ENCODE measurements at regions not wholly inside any gene's neighbourhood (a gene's known extent, or its start where the extent isn't known, plus 50 kb on each side); places are given as distances from the start of the nearest gene placed in this dataset.

DNA sequence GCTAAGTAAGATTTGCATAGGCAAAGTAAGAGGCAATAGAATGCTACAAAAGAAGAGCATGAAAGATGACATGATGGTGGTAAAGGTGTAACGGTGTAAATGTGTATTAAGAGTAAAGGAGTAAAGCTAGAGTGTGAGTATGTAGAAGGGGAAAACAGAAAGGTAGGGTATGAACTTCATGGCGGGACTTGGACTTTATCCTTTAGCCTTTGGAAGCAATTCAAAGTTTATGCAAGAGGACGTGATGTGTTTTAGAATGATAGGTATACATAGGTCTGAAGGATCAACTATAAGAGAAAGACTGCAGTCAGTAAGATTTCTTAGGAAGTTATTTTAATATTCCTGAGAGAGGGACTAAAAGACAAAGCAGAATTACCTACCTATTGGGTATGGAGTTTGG, 358.0 kb upstream of the FAT3 start:
- TF ChIP-seq RAD21 (IDR thresholded peaks at IDR 0.05; ENCODE audit: low read depth) (no peak), TEAD4 (IDR thresholded peaks at IDR 0.05) (no peak), ZBTB7A (IDR thresholded peaks at IDR 0.05; ENCODE audit: low read depth) (no peak), TCF12 (IDR thresholded peaks at IDR 0.05; ENCODE audit: low read depth) (no peak), EGR1 (IDR thresholded peaks at IDR 0.05) (no peak), YY1 (IDR thresholded peaks at IDR 0.05; ENCODE audit: low read depth) (no peak)
- TF ChIP-seq, protein P1, sequence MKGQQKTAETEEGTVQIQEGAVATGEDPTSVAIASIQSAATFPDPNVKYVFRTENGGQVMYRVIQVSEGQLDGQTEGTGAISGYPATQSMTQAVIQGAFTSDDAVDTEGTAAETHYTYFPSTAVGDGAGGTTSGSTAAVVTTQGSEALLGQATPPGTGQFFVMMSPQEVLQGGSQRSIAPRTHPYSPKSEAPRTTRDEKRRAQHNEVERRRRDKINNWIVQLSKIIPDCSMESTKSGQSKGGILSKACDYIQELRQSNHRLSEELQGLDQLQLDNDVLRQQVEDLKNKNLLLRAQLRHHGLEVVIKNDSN (IDR thresholded peaks at IDR 0.05) = no peak

DNA sequence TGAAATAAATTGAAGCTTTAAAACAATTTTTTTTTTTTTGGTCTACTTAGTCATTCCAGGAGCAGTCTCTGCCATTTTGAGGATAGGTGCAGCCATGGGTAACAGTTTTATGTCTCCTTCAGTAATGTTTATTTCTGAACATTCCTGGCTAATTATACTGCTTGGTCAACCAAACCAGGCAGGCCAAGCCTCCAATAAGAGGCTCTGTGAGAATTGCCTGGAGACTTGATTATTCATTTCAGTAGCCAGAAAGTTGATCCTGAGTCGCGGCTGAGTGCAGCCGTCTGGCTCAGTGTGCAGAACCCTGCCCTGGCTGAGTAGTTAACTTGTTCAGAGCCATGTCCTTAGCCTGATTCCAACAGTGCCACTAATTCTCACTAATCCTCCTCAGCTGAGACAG, 364.0 kb upstream of the FAT3 start:
- no peak for TF ChIP-seq TAF1 (IDR thresholded peaks at IDR 0.05; ENCODE audit: low read depth)
- TF ChIP-seq, protein P2, sequence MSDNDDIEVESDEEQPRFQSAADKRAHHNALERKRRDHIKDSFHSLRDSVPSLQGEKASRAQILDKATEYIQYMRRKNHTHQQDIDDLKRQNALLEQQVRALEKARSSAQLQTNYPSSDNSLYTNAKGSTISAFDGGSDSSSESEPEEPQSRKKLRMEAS (IDR thresholded peaks at IDR 0.05) = no peak
- no peak for TF ChIP-seq TCF12 (IDR thresholded peaks at IDR 0.05; ENCODE audit: low read depth)
- TF ChIP-seq ZBTB7A (IDR thresholded peaks at IDR 0.05; ENCODE audit: low read depth) = no peak
- TF ChIP-seq NFIC (IDR thresholded peaks at IDR 0.05) = no peak
- TF ChIP-seq REST (IDR thresholded peaks at IDR 0.05; ENCODE audit: low read depth) = no peak
- TF ChIP-seq YY1 (IDR thresholded peaks at IDR 0.05; ENCODE audit: low read depth) = no peak
- no peak for TF ChIP-seq FOXM1 (IDR thresholded peaks at IDR 0.05; ENCODE audit: borderline replicate concordance, low read depth)
- no peak for TF ChIP-seq CREB1 (IDR thresholded peaks at IDR 0.05; ENCODE audit: low read depth)
- no peak for TF ChIP-seq CEBPB (IDR thresholded peaks at IDR 0.05)
- no peak for TF ChIP-seq EP300 (IDR thresholded peaks at IDR 0.05; ENCODE audit: borderline replicate concordance)
- TF ChIP-seq, protein P1 (IDR thresholded peaks at IDR 0.05) = no peak
- no peak for TF ChIP-seq EGR1 (IDR thresholded peaks at IDR 0.05)
- no peak for TF ChIP-seq RAD21 (IDR thresholded peaks at IDR 0.05; ENCODE audit: low read depth)
- TF ChIP-seq TEAD4 (IDR thresholded peaks at IDR 0.05) = no peak

GRCh38 chr11:91859666-91860065, 365.0 kb upstream of the FAT3 start:
- no peak for TF ChIP-seq ZBTB7A (IDR thresholded peaks at IDR 0.05; ENCODE audit: low read depth)
- TF ChIP-seq TAF1 (IDR thresholded peaks at IDR 0.05; ENCODE audit: low read depth) = no peak
- TF ChIP-seq RAD21 (IDR thresholded peaks at IDR 0.05; ENCODE audit: low read depth) = no peak
- TF ChIP-seq TEAD4 (IDR thresholded peaks at IDR 0.05) = no peak
- no peak for TF ChIP-seq NFIC (IDR thresholded peaks at IDR 0.05)
- no peak for TF ChIP-seq CREB1 (IDR thresholded peaks at IDR 0.05; ENCODE audit: low read depth)
- no peak for TF ChIP-seq YY1 (IDR thresholded peaks at IDR 0.05; ENCODE audit: low read depth)
- no peak for TF ChIP-seq EGR1 (IDR thresholded peaks at IDR 0.05)
- TF ChIP-seq, protein P1 (IDR thresholded peaks at IDR 0.05) = no peak

- no peak for TF ChIP-seq ZBTB7A (IDR thresholded peaks at IDR 0.05; ENCODE audit: low read depth)
- TF ChIP-seq FOXM1 (IDR thresholded peaks at IDR 0.05; ENCODE audit: borderline replicate concordance, low read depth) = no peak
- TF ChIP-seq EGR1 (IDR thresholded peaks at IDR 0.05) = no peak
- TF ChIP-seq YY1 (IDR thresholded peaks at IDR 0.05; ENCODE audit: low read depth) = no peak
- TF ChIP-seq REST (IDR thresholded peaks at IDR 0.05; ENCODE audit: low read depth) = no peak
- no peak for TF ChIP-seq TAF1 (IDR thresholded peaks at IDR 0.05; ENCODE audit: low read depth)
These were observed 367.4 kb upstream of the FAT3 start for GRCh38 chr11:91857179-91857578.

DNA sequence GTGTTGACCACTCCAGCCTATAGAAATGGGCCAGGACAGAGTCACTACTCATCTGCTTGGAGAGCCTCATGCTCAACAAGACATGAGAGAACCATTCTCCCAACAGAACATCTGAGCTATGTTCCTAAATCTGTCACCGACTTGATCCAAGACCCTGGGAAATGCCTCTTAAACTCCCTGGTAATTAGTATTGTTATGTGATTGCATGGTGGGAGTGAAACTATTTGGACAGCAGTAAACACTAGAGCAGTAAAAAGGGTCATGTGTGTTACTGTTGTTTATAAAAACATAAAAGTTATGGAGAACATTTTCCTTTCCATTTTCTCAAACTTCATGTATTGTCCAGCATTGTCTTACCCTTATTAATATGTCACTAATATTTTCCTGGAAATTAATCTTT, 369.8 kb upstream of the FAT3 start:
- TF ChIP-seq ZBTB7A (IDR thresholded peaks at IDR 0.05; ENCODE audit: low read depth) = no peak
- no peak for TF ChIP-seq EP300 (IDR thresholded peaks at IDR 0.05; ENCODE audit: borderline replicate concordance)
- no peak for TF ChIP-seq TAF1 (IDR thresholded peaks at IDR 0.05; ENCODE audit: low read depth)
- TF ChIP-seq TCF12 (IDR thresholded peaks at IDR 0.05; ENCODE audit: low read depth) = no peak
- no peak for TF ChIP-seq TEAD4 (IDR thresholded peaks at IDR 0.05)
- TF ChIP-seq, protein P2 (IDR thresholded peaks at IDR 0.05) = no peak
- TF ChIP-seq FOXM1 (IDR thresholded peaks at IDR 0.05; ENCODE audit: borderline replicate concordance, low read depth) = no peak

GRCh38 chr11:91854171-91854570, 370.4 kb upstream of the FAT3 start:
- TF ChIP-seq FOXM1 (IDR thresholded peaks at IDR 0.05; ENCODE audit: borderline replicate concordance, low read depth) = no peak
- TF ChIP-seq NFIC (IDR thresholded peaks at IDR 0.05) = no peak
- TF ChIP-seq CREB1 (IDR thresholded peaks at IDR 0.05; ENCODE audit: low read depth) = no peak
- TF ChIP-seq ZBTB7A (IDR thresholded peaks at IDR 0.05; ENCODE audit: low read depth) = no peak
- no peak for TF ChIP-seq REST (IDR thresholded peaks at IDR 0.05; ENCODE audit: low read depth)
- TF ChIP-seq YY1 (IDR thresholded peaks at IDR 0.05; ENCODE audit: low read depth) = no peak
- TF ChIP-seq, protein P1 (IDR thresholded peaks at IDR 0.05) = no peak
- TF ChIP-seq TAF1 (IDR thresholded peaks at IDR 0.05; ENCODE audit: low read depth) = no peak
- no peak for TF ChIP-seq EGR1 (IDR thresholded peaks at IDR 0.05)
- TF ChIP-seq TEAD4 (IDR thresholded peaks at IDR 0.05) = no peak
- TF ChIP-seq RAD21 (IDR thresholded peaks at IDR 0.05; ENCODE audit: low read depth) = no peak
- TF ChIP-seq EP300 (IDR thresholded peaks at IDR 0.05; ENCODE audit: borderline replicate concordance) = no peak
- TF ChIP-seq, protein P2 (IDR thresholded peaks at IDR 0.05) = no peak
- TF ChIP-seq CEBPB (IDR thresholded peaks at IDR 0.05) = no peak
- no peak for TF ChIP-seq TCF12 (IDR thresholded peaks at IDR 0.05; ENCODE audit: low read depth)

All from Ishikawa (cell line).